Gastrocnemius medialis (tissue), 4 donors: ENCODE measurements at regions not wholly inside any gene's neighbourhood (a gene's known extent, or its start where the extent isn't known, plus 50 kb on each side); places are given as distances from the start of the nearest gene placed in this dataset.

Source experiments
- POLR2A ChIP-seq, 2 donors: fragments of 450-650 bp; IDR thresholded peaks; one replicate each; pipeline ENCODE4 v1.6.1; 2017; ENCODE audit warnings: antibody characterized with exemption in 2 of 2, mild to moderate bottlenecking in 2 of 2, moderate library complexity in 2 of 2
- TF ChIP-seq, protein P1 (sequence below), 5 experiments: fragments of 450-650 bp in 3 of 5; fragments of 200-600 bp in 2 of 5; sonication (generic) in 2 of 5; IDR thresholded peaks in 4 of 5; conservative IDR thresholded peaks in 1 of 5; 1 replicate in 4 of 5; 2 replicates in 1 of 5; pipeline ENCODE4 v1.5.1; 2016 to 2019; ENCODE audit warnings: antibody characterized with exemption in 5 of 5, mild to moderate bottlenecking in 3 of 5, moderate library complexity in 3 of 5

DNA sequence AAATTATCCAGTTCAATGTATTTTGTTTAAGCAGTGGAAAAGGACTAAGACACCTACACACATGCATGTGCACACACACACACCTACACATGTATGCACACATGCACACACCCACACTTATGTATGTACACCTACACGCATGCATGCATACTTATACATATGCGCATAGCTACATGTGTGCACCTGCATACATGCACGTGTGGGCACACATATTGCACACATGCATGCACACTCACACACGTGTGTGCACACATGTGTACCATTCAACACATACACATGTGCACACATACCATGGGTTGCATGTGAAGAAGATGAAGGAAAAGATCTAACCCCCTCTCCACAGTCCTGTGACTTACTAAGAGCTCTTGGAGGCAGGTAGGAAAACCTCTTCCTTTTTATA, 122.0 kb upstream of the MAFB start:
- TF ChIP-seq, protein P1, sequence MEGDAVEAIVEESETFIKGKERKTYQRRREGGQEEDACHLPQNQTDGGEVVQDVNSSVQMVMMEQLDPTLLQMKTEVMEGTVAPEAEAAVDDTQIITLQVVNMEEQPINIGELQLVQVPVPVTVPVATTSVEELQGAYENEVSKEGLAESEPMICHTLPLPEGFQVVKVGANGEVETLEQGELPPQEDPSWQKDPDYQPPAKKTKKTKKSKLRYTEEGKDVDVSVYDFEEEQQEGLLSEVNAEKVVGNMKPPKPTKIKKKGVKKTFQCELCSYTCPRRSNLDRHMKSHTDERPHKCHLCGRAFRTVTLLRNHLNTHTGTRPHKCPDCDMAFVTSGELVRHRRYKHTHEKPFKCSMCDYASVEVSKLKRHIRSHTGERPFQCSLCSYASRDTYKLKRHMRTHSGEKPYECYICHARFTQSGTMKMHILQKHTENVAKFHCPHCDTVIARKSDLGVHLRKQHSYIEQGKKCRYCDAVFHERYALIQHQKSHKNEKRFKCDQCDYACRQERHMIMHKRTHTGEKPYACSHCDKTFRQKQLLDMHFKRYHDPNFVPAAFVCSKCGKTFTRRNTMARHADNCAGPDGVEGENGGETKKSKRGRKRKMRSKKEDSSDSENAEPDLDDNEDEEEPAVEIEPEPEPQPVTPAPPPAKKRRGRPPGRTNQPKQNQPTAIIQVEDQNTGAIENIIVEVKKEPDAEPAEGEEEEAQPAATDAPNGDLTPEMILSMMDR (IDR thresholded peaks at IDR 0.05 in 4 of 5, conservative IDR thresholded peaks at IDR 0.05 in 1 of 5), result no peak
- no peak for TF ChIP-seq POLR2A (IDR thresholded peaks at IDR 0.05)
